ENCODE measurements at regions not wholly inside any gene's neighbourhood (a gene's known extent, or its start where the extent isn't known, plus 50 kb on each side); places are given as distances from the start of the nearest gene placed in this dataset.

DNA sequence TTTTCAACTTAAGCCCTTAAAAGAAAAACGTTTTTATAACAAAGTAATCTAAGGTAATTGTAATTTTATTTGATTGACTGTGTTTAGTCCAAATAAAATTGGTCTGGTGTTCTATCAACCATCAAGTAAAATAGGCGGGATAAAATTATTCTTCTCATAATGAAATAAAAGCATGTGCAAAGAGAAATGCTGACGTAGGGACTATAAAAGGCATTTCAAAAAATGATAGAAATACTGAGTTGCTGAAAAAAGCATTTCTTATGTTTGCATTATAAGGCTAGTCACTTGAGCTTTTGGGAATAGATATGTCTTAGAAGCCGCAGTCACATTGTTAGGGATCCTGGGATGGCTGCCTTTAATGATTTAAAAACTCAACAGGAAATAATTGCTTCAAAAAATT lies 608.0 kb upstream of the JAG1 start:
- in situ Hi-C loops (cut with HindIII; ENCODE audit: low pct_ligation_motif_present, low pct_unique_long_range_greater_than_20kb, low sequenced_read_pairs), result no loop called here
- DNase-seq, result no peak

DNA sequence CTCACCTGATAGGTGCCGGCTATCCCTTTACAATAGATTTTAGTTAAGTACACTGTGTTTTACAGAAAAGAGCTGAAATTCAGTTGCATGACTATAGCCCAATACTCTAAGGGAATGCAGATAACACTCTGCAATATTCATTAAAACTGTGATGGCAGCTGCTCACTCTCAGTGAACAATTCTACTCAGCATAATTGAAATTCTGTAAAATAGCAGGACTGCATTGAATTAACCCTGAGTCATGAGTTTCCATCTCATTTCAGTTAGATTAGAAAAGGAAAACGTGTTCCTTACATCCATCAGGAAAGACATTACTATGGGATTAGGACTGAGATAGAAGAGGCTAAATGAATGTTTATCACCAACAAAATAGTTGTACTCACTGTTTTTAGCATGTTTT lies 613.3 kb upstream of the JAG1 start:
- in situ Hi-C loops (cut with HindIII; ENCODE audit: low pct_ligation_motif_present, low pct_unique_long_range_greater_than_20kb, low sequenced_read_pairs), result no loop called here
- no peak for DNase-seq

- in situ Hi-C loops (cut with HindIII; ENCODE audit: low pct_ligation_motif_present, low pct_unique_long_range_greater_than_20kb, low sequenced_read_pairs), result no loop called here
- DNase-seq, result no peak
Measured at GRCh38 chr20:11296221-11296620, 621.5 kb upstream of the BTBD3 start.

DNA sequence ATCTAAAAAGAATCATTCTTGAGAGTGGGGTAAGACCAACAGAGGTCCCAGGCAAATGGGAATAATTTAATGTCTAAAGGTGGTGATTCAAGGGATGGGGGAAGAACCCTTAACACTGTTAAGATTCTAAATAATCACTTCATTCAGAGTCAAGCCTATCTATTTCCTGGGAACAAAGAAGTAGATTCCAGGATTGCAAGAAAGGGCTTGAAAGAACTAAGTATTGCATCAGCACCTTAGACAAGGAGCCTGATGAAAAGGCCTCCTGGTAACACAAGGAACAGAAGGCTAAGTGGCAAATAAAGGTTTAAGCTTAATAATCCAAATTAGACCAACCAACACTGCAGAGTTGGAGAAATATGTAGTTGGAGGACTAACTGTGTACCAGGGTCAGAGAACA lies 620.7 kb upstream of the BTBD3 start:
- DNase-seq, result no peak
- in situ Hi-C loops (cut with HindIII; ENCODE audit: low pct_ligation_motif_present, low pct_unique_long_range_greater_than_20kb, low sequenced_read_pairs), result no loop called here

- in situ Hi-C loops (cut with HindIII; ENCODE audit: low pct_ligation_motif_present, low pct_unique_long_range_greater_than_20kb, low sequenced_read_pairs), result no loop called here
Measured at GRCh38 chr20:11301699-11302098, 616.0 kb upstream of the BTBD3 start.

DNA sequence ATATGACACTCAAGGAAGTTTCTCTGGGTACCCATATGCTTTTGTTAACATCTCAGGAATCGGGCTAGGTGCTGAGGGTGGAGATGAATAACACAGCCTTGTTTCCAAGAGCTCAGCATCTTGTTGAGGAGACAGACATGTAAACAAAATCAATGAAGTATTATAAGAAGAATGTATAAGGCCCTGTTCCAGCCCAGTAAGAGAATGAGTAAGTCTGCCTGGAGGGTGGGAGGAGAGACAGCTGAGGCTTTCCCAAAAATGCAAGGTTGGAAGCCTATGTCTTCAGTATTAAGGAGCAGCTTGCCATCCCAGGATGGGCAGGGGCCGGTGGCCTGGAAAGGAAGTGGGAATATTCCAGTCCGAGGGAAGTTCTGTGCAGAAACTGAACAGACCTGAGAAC lies 615.3 kb upstream of the BTBD3 start:
- in situ Hi-C loops (cut with HindIII; ENCODE audit: low pct_ligation_motif_present, low pct_unique_long_range_greater_than_20kb, low sequenced_read_pairs), result no loop called here
- no peak for DNase-seq

More at GRCh38 chr20:11301699-11302098, 616.0 kb upstream of the BTBD3 start:
- no peak for DNase-seq

- DNase-seq, result no peak
- in situ Hi-C loops (cut with HindIII; ENCODE audit: low pct_ligation_motif_present, low pct_unique_long_range_greater_than_20kb, low sequenced_read_pairs), result no loop called here
Measured at GRCh38 chr20:11304795-11305194, 612.9 kb upstream of the BTBD3 start.

- DNase-seq, result no peak
- in situ Hi-C loops (cut with HindIII; ENCODE audit: low pct_ligation_motif_present, low pct_unique_long_range_greater_than_20kb, low sequenced_read_pairs), result no loop called here
Measured at GRCh38 chr20:11305406-11305805, 612.3 kb upstream of the BTBD3 start.

DNA sequence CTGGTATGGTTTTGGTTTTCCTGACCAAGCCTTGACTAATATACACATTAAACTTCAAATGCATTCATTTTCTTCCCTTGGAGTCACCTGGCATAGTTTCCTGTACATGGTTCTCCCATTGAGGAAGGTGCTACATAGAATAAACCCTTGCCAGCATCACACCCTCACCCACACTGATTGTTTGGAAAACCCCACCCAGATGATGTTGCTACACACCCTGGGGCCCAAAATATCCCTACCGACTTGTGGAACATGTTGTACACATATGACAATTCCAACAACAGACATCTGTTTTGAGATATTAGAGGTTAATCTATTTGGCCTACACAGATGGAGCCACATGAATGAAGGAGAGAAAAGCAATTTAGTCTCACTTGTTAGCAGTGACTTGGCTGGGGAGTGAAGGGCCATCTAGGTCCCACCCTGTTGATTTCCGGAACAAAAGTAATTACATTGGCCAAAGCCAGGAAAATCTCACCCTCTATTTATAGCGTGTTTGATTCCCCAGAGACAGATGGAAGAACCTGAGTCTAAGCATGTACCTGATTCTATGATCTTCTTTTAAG lies 606.0 kb upstream of the BTBD3 start:
- no peak for DNase-seq
- in situ Hi-C loops (cut with HindIII; ENCODE audit: low pct_ligation_motif_present, low pct_unique_long_range_greater_than_20kb, low sequenced_read_pairs), result no loop called here

DNA sequence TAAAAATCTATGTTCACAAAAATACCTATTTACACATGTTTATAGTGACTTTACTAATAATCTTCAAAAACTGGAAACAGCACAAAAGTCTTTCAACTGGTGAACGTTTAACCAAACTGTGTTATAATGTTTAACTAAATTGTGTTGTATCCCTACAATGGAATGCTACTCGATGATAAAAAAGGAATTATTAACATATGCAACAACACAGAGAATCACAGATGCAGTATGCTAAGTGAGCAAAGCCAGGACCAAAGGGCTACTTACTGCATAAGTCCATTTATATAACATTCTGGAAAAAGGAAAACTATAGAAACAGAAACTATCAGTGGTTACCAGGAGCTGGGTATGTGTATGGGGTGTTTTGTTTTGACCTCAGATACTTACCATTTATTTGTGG lies 602.2 kb upstream of the BTBD3 start:
- in situ Hi-C loops (cut with HindIII; ENCODE audit: low pct_ligation_motif_present, low pct_unique_long_range_greater_than_20kb, low sequenced_read_pairs), result no loop called here
- peak; percentile 56 for DNase-seq

DNA sequence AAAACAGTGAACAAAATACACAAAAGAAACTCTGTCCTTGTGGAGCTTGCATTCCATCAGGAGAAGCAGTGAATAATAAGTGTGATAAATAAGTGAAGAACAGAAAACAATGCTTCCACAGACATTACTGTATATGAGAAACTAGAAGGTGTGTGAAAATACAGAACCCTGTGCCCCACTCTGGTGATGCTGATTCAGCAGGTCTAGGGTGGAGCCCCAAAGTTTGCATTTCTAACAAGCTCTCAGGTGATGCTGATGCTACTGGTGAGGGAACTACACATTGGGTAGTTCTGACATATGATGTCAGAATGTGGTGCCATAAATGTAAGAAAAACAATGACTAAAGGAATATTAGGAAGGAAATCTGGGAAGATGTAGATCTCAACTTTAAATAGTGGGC lies 601.4 kb upstream of the BTBD3 start:
- DNase-seq, result no peak
- in situ Hi-C loops (cut with HindIII; ENCODE audit: low pct_ligation_motif_present, low pct_unique_long_range_greater_than_20kb, low sequenced_read_pairs), result no loop called here

DNA sequence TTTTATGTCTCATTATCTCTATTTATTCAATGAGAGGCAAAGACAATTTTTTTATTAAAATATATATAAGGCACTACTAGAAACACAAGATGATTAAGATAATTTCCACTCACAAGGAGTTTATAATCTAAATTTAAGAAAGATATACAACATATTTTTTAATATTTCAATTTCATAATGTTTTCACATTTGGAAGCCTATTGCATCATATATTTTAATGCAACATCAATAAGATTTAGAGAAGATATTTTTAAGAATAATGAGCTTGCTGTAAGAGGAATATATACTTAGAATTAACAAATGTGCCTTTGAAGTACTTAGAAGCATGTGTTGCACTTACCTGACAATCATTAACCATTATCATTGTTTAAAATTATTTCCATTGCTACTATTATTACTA lies 597.7 kb upstream of the BTBD3 start:
- no peak for DNase-seq
- in situ Hi-C loops (cut with HindIII; ENCODE audit: low pct_ligation_motif_present, low pct_unique_long_range_greater_than_20kb, low sequenced_read_pairs), result no loop called here

DNA sequence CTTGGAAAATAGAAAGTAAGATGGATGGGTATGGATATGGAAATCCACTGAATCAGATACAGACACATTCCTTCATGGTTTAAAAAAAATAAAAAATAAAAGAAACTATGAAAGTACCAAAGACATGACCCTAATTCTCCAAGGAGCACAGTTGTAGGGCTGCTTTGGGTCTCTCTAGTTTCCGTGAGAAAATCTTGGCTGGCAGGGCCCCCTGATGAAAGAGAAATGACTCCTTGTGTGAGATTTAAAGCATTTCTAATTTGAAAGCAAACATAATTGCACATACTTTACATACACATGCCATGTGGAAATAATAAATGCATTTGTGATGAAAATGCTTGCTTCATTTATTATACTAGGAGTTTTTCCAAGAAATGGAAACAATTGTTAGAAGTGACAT lies 593.9 kb upstream of the BTBD3 start:
- DNase-seq, result no peak
- in situ Hi-C loops (cut with HindIII; ENCODE audit: low pct_ligation_motif_present, low pct_unique_long_range_greater_than_20kb, low sequenced_read_pairs), result no loop called here

DNA sequence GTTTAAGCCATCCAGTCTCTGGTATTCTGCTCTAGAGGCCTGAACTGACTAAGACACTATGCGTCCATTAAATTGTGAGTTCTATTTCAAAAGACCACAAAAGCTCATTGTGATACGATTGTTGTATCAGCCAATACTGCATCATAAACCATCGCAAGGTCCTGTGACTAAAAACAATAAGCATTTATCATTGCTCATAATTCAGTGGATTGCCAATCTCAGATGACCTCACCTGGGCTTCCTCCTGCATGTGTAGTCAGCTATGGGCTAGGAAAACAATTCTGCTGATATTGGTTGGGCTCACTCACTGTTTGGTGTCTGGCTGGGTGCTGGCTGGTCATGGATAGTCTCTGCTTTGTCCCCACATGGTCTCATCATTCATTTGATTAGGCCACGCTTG lies 592.7 kb upstream of the BTBD3 start:
- DNase-seq, result no peak
- in situ Hi-C loops (cut with HindIII; ENCODE audit: low pct_ligation_motif_present, low pct_unique_long_range_greater_than_20kb, low sequenced_read_pairs), result no loop called here

GRCh38 chr20:11328839-11329238 lies 588.9 kb upstream of the BTBD3 start:
- DNase-seq, result no peak
- in situ Hi-C loops (cut with HindIII; ENCODE audit: low pct_ligation_motif_present, low pct_unique_long_range_greater_than_20kb, low sequenced_read_pairs), result no loop called here

DNA sequence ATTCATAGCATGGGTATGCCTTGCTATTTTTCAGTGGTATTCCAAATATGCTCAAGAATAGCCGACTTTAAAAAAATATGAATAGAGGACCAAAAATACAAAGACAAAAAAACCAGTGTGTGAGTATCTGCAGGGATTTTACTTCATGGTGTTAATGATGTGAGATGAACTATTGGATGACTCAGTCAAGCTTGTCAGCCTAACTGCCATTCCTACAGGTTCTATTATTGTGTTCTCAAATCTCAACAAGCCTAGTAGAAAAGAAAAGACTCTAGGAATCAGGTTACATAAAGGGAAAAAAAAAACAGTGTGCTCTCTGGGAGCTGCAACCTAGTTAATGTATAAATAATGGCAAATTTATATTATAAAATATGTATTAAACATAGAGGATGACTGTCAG lies 588.4 kb upstream of the BTBD3 start:
- DNase-seq, result no peak
- in situ Hi-C loops (cut with HindIII; ENCODE audit: low pct_ligation_motif_present, low pct_unique_long_range_greater_than_20kb, low sequenced_read_pairs), result no loop called here

DNA sequence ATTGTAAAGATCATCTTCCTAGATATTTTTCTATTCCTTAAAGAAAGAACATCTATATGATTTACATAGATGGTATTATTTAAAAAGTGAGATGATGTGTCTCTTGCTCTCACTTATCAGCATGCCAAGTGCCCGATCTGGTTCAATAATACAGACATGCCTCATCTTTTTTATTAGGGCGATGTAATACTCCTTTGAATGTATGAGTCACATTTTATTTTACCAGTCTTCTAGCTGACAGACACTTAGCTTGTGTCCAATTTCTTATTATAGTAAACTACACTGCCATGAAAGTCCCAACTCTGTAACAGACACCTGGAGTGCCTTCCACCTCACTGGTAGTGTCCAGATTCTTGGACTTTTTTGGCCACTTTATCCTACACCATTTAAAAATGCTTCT lies 586.6 kb upstream of the BTBD3 start:
- peak; percentile 77 for DNase-seq
- in situ Hi-C loops (cut with HindIII; ENCODE audit: low pct_ligation_motif_present, low pct_unique_long_range_greater_than_20kb, low sequenced_read_pairs), result no loop called here

DNA sequence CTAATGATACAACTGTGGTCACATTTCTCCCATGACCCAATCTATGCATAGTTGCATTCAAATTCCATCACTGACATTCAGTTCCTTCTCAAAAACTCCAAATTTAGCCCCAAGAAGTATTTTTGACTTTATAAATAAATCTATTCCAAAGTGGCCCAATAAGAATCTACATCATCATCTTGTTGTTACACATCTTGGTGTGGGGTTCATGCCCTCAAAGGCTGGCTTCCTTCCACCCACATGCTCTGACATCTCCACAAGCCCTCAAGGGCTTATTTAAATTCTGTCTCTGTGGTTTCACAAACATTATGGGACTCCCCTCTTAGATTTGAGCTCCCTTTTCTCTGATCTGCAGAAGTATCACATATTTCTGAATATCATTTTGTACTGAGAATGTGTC lies 585.3 kb upstream of the BTBD3 start:
- in situ Hi-C loops (cut with HindIII; ENCODE audit: low pct_ligation_motif_present, low pct_unique_long_range_greater_than_20kb, low sequenced_read_pairs), result no loop called here
- DNase-seq, result no peak

DNA sequence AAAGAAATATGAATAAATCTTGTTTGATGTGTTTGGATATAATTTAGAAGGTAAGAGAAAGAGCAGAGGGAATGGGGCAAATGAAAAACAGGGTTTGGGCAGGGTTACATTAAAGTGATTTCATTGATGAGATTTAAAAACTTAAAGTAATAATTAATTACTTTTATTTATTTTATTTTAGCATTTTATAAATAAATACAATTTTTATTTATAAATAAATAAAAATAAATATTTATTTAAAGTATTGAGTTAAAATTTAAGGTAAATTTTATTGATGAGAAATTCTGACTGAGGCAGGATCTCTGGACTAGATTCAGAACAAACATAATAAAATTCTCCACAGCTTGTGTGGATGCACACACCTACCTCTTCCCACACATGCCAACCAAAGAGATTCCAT lies 584.1 kb upstream of the BTBD3 start:
- DNase-seq, result no peak
- in situ Hi-C loops (cut with HindIII; ENCODE audit: low pct_ligation_motif_present, low pct_unique_long_range_greater_than_20kb, low sequenced_read_pairs), result no loop called here

DNA sequence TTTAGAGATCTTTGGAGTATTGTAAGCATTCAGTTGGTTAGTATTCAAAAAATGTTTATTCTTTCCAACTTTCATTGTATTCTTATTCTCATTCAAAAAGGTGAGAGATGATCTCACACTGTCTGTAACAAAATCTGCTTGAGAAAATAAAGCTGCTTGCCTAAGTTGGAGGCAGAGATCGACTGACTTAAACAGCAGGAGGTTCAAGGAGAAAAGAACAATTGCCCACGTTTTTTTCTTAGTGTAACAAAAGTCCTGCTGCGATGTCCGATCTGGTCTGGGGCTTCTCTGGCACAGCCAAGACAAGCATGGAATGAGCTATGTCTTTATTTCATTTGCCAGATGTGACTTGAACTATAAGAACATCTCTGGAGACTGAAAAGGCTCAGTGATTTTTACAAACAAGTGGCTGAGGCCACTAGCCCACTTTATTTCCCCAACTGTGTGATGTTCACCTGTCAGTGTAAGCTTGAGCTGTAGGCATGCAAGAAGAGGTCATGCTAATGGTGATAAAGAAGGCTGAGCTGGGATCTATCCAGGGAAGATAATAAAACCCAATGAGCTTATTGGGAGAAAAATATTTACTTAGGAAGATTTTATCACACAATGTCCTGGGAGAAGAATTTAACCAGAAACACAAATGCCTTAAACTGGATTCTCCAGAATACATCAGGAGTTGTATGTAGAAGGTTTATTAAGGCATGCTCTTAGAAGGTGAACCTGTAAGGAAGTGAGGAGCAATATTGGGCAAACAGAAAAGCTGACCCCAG lies 580.1 kb upstream of the BTBD3 start:
- in situ Hi-C loops (cut with HindIII; ENCODE audit: low pct_ligation_motif_present, low pct_unique_long_range_greater_than_20kb, low sequenced_read_pairs), result no loop called here
- no peak for DNase-seq

All from ACHN (cell line).